GM12874 (cell line): ENCODE measurements at regions not wholly inside any gene's neighbourhood (a gene's known extent, or its start where the extent isn't known, plus 50 kb on each side); places are given as distances from the start of the nearest gene placed in this dataset.

ENCODE experiments used
- CTCF ChIP-seq: IDR thresholded peaks from 2 replicates; pipeline ENCODE4 v1.5.1; 2011; ENCODE audit warnings: low read depth, mild to moderate bottlenecking, control low read depth, low read length, moderate library complexity; ENCODE audit not compliant: insufficient read depth

- no peak for TF ChIP-seq CTCF
These were observed 119.1 kb upstream of the C1orf174 start for GRCh38 chr1:4019147-4019521.

- no peak for TF ChIP-seq CTCF
These were observed 119.7 kb upstream of the C1orf174 start for GRCh38 chr1:4019606-4020331.

- no peak for TF ChIP-seq CTCF
These were observed 120.4 kb upstream of the C1orf174 start for GRCh38 chr1:4020449-4020848.

GRCh38 chr1:4021136-4021973 is 121.3 kb upstream of the C1orf174 start:
- no peak for TF ChIP-seq CTCF

GRCh38 chr1:4021974-4022268 is 121.8 kb upstream of the C1orf174 start:
- no peak for TF ChIP-seq CTCF

GRCh38 chr1:4022715-4023114 is 122.6 kb upstream of the C1orf174 start:
- TF ChIP-seq CTCF: no peak

- no peak for TF ChIP-seq CTCF
These were observed 123.6 kb upstream of the C1orf174 start for GRCh38 chr1:4023678-4024077.
